GM18519 (cell line): ENCODE measurements at regions not wholly inside any gene's neighbourhood (a gene's known extent, or its start where the extent isn't known, plus 50 kb on each side); places are given as distances from the start of the nearest gene placed in this dataset.

Experiments used
- ATAC-seq: cut with Tn5 transposase; IDR thresholded peaks from one replicate; pipeline ENCODE4 v1.9.1; 2021; ENCODE audit warnings: mild to moderate bottlenecking, moderate library complexity; ENCODE audit not compliant: unreplicated experiment, low FRiP score

GRCh38 chr12:24246934-24247333 is 297.5 kb upstream of the SOX5 start:
- no peak for ATAC-seq

- no peak for ATAC-seq
Measured at GRCh38 chr12:24246376-24246775, 296.9 kb upstream of the SOX5 start.

- ATAC-seq = no peak
Measured at GRCh38 chr12:24244801-24245200, 295.3 kb upstream of the SOX5 start.

- ATAC-seq = no peak
Measured at GRCh38 chr12:24244231-24244630, 294.8 kb upstream of the SOX5 start.

- ATAC-seq = no peak
Measured at GRCh38 chr12:24240707-24241106, 291.2 kb upstream of the SOX5 start.

DNA sequence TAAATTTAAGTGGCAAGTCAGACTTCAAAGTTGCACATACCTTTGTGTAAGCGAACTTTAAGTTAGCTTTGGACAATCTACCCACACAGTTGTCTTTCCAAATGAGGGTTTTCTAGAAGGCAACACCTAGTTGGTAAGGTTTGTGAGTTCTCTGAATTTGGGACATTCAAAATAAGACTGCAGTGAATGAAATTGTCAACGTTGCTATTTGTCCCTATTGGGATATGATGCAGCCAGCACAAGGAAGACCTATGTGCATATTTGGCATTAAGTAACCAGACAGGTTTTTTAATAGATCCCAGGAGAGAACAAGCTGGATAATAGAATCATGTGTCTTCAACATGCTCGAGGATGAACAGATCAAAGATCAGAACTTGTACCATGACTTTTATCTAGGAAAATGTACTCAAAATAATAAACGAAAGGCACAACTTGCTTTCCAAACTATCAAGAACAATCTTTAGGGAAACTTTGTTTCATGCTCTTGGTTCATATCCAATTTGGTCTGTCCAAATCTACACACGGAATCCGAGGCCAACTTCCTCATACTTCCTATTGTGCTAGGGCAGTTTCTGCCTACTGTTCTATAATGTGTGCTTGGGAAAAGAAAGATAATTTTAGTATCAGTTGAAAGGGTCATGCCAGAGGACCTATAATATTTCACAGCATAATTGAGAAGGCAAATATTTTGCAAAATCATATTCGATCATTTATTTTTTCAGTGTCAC is 284.2 kb upstream of the SOX5 start:
- no peak for ATAC-seq

- ATAC-seq = no peak
Measured at GRCh38 chr12:24232531-24232930, 283.1 kb upstream of the SOX5 start.

GRCh38 chr12:24231298-24231697 is 281.8 kb upstream of the SOX5 start:
- ATAC-seq = no peak

DNA sequence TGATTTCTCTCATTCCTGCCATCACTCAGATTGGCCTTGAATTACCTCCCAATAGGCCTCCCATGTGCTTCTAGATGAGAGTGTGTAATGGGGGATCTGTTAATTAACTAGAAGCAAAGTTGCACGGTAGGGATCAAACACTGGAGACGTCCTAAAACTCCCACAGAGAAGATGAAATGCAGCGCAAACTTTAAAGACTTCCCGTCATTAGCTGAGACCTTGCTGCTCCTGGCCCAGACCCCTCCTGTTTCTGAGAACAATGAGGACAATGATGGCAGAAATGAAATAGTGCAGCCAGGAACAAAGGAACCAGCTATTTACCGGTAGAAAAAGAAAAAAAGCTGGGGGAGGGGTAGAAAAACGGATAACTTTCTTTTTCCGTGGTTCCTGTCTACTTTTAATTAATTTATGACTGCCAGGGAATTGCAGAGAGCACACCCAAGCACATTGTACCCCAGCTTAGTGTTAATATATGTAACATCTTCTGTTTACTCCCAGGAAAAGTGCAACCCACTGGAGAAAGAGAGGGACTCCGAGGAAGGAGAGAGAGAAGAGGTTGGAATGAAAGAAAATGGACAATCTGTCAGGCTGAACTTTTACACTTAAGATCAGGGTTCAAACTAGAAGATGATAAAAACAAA is 280.7 kb upstream of the SOX5 start:
- no peak for ATAC-seq

DNA sequence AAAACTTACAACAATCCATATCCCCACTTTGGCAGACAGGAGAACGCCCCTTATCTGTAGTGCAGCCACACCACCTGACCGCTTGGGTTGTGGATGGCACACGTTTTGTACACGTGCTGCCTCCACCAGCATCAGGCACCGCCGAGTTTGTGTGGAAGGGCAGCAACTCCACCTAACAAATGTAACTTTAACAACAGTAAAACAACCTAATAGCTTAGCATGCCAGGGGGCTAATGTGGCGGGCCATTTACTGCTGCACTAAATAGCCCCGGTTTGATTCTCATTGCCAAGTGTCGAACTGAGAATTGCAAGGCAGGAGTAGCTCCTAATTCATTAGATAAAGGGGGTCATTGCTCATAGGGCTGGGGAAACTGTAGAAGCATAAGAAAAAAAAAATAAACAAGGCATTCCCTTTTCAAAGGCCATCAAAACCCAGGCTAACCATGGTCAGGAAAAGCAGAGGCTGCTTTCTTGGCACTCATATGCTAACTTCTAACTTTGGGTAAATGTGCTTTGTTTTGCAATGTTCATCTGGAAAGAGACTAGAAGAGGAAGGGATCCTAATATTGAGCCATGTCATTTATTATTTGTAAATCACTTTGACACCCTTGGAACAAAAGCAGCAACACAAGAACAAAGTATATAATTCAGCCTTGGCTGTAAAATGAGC is 279.7 kb upstream of the SOX5 start:
- ATAC-seq = no peak

- ATAC-seq = no peak
Measured at GRCh38 chr12:24228371-24228770, 278.9 kb upstream of the SOX5 start.

DNA sequence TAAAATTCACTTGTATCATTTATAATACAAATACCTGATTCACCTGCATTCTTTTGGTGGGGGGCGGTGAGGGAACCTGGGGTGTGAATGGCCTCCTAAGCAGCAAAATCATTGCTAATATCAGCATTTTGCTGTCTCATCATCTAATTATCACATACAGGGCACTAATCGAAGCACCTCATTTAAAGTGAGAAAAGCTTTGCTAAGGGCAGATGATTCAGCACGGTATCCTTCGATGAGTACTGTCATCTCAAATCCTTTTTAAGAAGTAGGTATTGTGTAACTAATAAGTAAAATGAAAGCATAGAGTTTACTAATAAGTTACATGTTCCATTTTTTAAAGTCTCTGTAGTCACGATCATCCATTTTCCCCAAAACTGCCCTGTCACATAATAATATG is 278.1 kb upstream of the SOX5 start:
- no peak for ATAC-seq

DNA sequence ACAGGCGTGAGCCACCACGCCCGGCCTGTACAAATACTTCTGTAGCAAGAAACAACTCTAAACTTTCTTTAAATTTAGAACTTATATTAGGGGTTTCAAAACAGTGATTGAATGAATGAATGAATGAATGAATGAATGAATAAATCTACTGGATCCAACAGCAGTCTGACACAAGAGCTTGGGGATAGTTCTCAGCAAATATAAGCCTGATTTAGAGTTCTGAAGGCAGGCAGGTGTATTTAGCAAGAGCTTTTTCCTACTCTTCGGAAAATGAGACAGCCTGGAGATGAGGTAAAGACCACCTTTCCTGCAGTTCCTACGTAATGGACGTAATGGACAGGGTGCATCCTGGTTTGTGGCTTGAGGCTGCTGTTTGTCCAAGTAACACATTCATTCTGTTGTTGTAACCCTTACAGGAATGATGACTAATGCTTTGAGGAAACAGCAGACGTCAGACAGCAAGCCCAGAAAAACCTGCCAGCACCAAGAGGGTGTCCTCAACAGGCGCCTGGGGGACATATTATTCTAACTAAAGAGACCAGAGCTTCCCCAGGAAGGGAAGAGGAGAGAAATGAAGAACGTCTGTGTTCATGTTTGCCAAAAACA is 277.4 kb upstream of the SOX5 start:
- no peak for ATAC-seq

DNA sequence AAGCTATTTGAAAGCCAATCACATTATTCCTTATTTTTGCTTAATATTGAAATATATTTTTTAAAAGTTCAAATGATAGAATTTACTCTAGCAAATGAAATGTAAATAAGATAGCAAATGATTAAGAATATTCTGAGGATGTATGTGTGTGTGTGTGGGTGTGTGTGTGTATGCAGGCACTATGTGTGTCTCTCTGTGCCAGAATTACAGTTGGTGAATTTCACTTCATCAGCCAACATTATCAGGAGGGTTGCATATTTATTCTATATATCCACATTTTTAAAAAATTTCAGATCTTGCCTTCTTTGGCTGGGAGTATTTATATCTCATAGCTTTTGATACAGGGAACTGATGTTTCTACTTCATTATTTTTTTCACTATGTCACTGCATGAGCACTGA is 274.9 kb upstream of the SOX5 start:
- ATAC-seq = no peak

GRCh38 chr12:24223926-24224325 is 274.5 kb upstream of the SOX5 start:
- no peak for ATAC-seq

DNA sequence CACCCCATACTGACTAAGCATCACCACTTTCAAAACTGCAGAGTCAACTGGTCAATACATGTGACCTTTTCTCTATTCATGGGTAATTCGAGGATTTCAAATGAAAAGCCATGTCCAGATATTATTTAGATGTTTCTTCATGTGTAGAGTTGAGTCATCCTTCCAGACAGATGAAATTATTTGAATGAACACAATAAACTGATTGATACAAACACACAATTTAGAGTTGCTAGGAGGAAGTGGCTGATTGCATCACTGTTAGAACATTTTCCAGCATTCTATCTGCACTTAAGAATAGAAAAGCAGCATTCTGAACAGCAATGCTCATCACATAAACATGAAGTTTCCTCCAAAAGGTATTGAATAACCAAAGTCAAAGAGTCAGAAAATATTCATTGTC is 273.5 kb upstream of the SOX5 start:
- no peak for ATAC-seq

DNA sequence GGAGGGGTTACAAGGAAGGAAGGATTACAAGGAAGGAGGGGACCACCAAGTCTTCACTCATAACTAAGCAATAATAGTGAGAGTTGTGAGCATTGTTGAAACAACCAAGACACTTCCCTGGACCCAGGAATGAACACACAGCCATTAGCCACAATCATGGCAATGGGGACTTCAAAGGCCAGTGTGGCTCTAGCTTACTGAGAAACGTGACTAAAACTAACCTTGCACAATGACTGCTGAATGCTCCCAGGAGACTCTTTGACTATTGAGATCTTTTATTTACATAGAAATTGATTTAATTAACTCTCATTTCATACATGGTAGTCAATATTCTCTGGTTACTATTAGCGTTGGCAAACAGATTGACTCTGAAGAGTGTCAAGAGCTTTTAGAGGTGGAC is 263.0 kb upstream of the SOX5 start:
- no peak for ATAC-seq

GRCh38 chr12:24206621-24207020 is 257.2 kb upstream of the SOX5 start:
- no peak for ATAC-seq

DNA sequence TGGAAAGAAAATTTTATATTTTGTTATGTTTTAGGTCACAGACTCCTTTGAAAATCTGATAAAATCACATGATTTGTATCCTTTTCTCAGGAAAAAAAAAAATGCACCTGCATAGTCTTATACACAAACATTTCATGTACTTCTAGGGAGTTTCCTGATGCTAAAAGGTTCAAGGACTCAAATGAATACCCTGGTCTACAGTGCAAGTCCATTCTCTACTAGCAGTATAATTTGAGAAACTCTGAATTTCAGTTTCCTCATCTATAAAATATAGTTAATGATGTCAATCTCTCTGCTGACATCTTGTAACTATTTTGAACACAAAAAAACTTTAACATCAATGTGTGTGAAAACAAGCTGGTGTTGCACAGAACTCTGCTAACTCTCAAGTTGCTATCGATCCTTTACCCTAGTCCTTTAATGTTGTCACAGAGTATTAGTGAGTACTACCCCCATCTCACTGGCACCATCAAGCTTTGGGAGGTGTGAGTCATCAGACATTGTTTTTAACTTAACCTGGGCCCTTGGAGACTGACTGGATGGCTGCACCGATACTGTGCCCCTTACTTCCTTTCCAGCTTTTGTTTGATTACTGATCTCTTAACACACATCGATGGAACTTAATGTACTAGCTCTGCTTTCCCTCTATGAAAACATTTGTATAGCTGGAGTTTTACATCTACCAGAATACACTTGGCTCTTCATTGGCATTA is 251.9 kb upstream of the SOX5 start:
- peak; percentile 41 for ATAC-seq

GRCh38 chr12:24200010-24200409 is 250.5 kb upstream of the SOX5 start:
- ATAC-seq = no peak
